H1 (cell line): ENCODE measurements at regions not wholly inside any gene's neighbourhood (a gene's known extent, or its start where the extent isn't known, plus 50 kb on each side); places are given as distances from the start of the nearest gene placed in this dataset.

ENCODE experiments used
- CTCF ChIA-PET: fragments of 300-600 bp; sonication (Branson Sonifier 250); formaldehyde crosslinking; loops from one replicate; lab custom pipeline; 2021; ENCODE audit not compliant: partially characterized antibody; lab: Charles Lee
- POLR2A ChIA-PET: fragments of 300-600 bp; sonication (Branson Sonifier 250); formaldehyde crosslinking; loops from one replicate; lab custom pipeline; 2021; ENCODE audit warnings: inconsistent platforms; ENCODE audit not compliant: partially characterized antibody; lab: Charles Lee
- DNase-seq, 2 experiments: peaks; one replicate each; pipeline versions ENCODE4 v3.0.0 to v3.0.0-alpha.2; 2010 to 2022; ENCODE audit warnings: low spot score in 2 of 2, low read depth in 1 of 2, mixed read lengths in 1 of 2
- FAIRE-seq: peaks from 2 replicates; lab custom pipeline; 2011; peaks lifted over from hg19 to GRCh38; lab: Jason Lieb, UNC
- H2AFZ ChIP-seq: 2 replicates; pipeline ENCODE4 v1.8.1; 2012; ENCODE audit warnings: low read length, inconsistent platforms
- H2AK5ac ChIP-seq: 2 replicates; pipeline ENCODE4 v1.6.1; 2013; ENCODE audit warnings: low read depth, low read length
- H2BK120ac ChIP-seq: replicated peaks from 2 replicates; pipeline ENCODE3; 2013; ENCODE audit warnings: low read depth, low read length, inconsistent platforms
- H2BK12ac ChIP-seq: 2 replicates; pipeline ENCODE4 v1.6.1; 2013; ENCODE audit warnings: low read depth, low read length
- H2BK15ac ChIP-seq: 2 replicates; pipeline ENCODE4 v1.6.1; 2013; ENCODE audit warnings: low read length
- H2BK20ac ChIP-seq: 2 replicates; pipeline ENCODE4 v1.6.1; 2013; ENCODE audit warnings: low read length
- H2BK5ac ChIP-seq: 2 replicates; pipeline ENCODE4 v1.6.1; 2013; ENCODE audit warnings: low read depth, low read length
- H3K14ac ChIP-seq: 2 replicates; pipeline ENCODE4 v1.6.1; 2013; ENCODE audit warnings: inconsistent platforms; ENCODE audit not compliant: insufficient read length
- H3K18ac ChIP-seq: 2 replicates; pipeline ENCODE4 v1.6.1; 2013; ENCODE audit warnings: low read length; ENCODE audit errors: extremely low read depth
- H3K23ac ChIP-seq: 2 replicates; pipeline ENCODE4 v1.6.1; 2013; ENCODE audit warnings: inconsistent platforms; ENCODE audit not compliant: insufficient read length
- H3K23me2 ChIP-seq: 2 replicates; pipeline ENCODE4 v1.6.1; 2013; ENCODE audit warnings: low read depth, low read length
- H3K27ac ChIP-seq: 2 replicates; pipeline ENCODE4 v1.6.1; 2011; ENCODE audit warnings: low read depth, low read length, inconsistent platforms
- H3K27me3 ChIP-seq, 4 experiments: replicated peaks in 1 of 4; 1 replicate in 1 of 4; 2 replicates in 3 of 4; pipeline versions ENCODE4 v1.6.1 to v1.8.1; 2011 to 2013; ENCODE audit warnings: low read length in 3 of 4, mild to moderate bottlenecking in 3 of 4, inconsistent platforms in 2 of 4, mixed read lengths in 2 of 4, moderate library complexity in 1 of 4; ENCODE audit not compliant: control insufficient read depth in 3 of 4, insufficient read depth in 3 of 4; ENCODE audit errors: extremely low read depth in 1 of 4
- H3K36me3 ChIP-seq, 4 experiments: 2 replicates each; pipeline versions ENCODE4 v1.6.1 to v1.8.1; 2011 to 2013; ENCODE audit warnings: mild to moderate bottlenecking in 4 of 4, low read length in 3 of 4, moderate library complexity in 2 of 4, control low read depth in 1 of 4, inconsistent platforms in 1 of 4; ENCODE audit not compliant: insufficient read depth in 4 of 4, control insufficient read depth in 2 of 4
- H3K4ac ChIP-seq: replicated peaks from 2 replicates; pipeline ENCODE3; 2013; ENCODE audit warnings: low read length, low read depth, mixed read lengths, inconsistent platforms; ENCODE audit not compliant: insufficient read length
- H3K4me1 ChIP-seq, 4 experiments: replicated peaks in 1 of 4; 1 replicate in 1 of 4; 2 replicates in 3 of 4; pipeline versions ENCODE4 v1.6.1 to v1.8.1; 2011 to 2013; ENCODE audit warnings: low read length in 3 of 4, inconsistent platforms in 2 of 4, mixed read lengths in 1 of 4; ENCODE audit not compliant: insufficient read depth in 4 of 4, control insufficient read depth in 3 of 4
- H3K4me2 ChIP-seq, 2 experiments: 2 replicates each; pipeline versions ENCODE4 v1.6.1 to v1.8.1; 2011 to 2013; ENCODE audit warnings: low read depth in 2 of 2, low read length in 2 of 2, control low read depth in 1 of 2, inconsistent platforms in 1 of 2, mild to moderate bottlenecking in 1 of 2; ENCODE audit not compliant: insufficient read depth in 1 of 2
- H3K4me3 ChIP-seq, 4 experiments: fragments of 200-600, 300-600 bp in 1 of 4; sonication (generic), shearing (Covaris generic), sonication (Bioruptor Twin) in 1 of 4; 2 replicates each; pipeline versions ENCODE4 v1.5.1 to v1.8.1; 2011 to 2016; ENCODE audit warnings: low read length in 4 of 4, low read depth in 3 of 4, control low read depth in 2 of 4, inconsistent platforms in 2 of 4, mild to moderate bottlenecking in 2 of 4, mixed read lengths in 1 of 4, moderate library complexity in 1 of 4; ENCODE audit not compliant: insufficient read depth in 2 of 4; ENCODE audit errors: extremely low read depth in 1 of 4
- H3K56ac ChIP-seq: replicated peaks from 2 replicates; pipeline ENCODE3; 2013; ENCODE audit warnings: low read depth, mild to moderate bottlenecking, mixed read lengths, low read length, inconsistent platforms; ENCODE audit not compliant: insufficient read length
- H3K79me1 ChIP-seq: 2 replicates; pipeline ENCODE4 v1.6.1; 2013; ENCODE audit warnings: low read depth, low read length, control low read depth
- H3K79me2 ChIP-seq, 2 experiments: 2 replicates each; pipeline versions ENCODE4 v1.6.1 to v1.8.1; 2012 to 2013; ENCODE audit warnings: low read length in 2 of 2, mild to moderate bottlenecking in 2 of 2, inconsistent platforms in 1 of 2; ENCODE audit not compliant: insufficient read depth in 2 of 2, control insufficient read depth in 1 of 2
- H3K9ac ChIP-seq, 4 experiments: replicated peaks in 1 of 4; 1 replicate in 1 of 4; 2 replicates in 3 of 4; pipeline versions ENCODE4 v1.6.1 to v1.8.1; 2011 to 2013; ENCODE audit warnings: low read depth in 3 of 4, low read length in 3 of 4, control low read depth in 2 of 4, mild to moderate bottlenecking in 2 of 4, moderate library complexity in 2 of 4, inconsistent platforms in 1 of 4; ENCODE audit errors: extremely low read depth in 1 of 4
- H3K9me3 ChIP-seq, 2 experiments: 2 replicates each; pipeline versions ENCODE4 v1.6.1 to v1.8.1; 2012 to 2013; ENCODE audit warnings: mild to moderate bottlenecking in 2 of 2, moderate library complexity in 2 of 2, control low read depth in 1 of 2, inconsistent platforms in 1 of 2, low read depth in 1 of 2, low read length in 1 of 2, mixed read lengths in 1 of 2; ENCODE audit not compliant: insufficient read depth in 2 of 2
- H4K20me1 ChIP-seq, 2 experiments: replicated peaks in 1 of 2; 2 replicates each; pipeline versions ENCODE3 to v1.8.1; 2011 to 2013; ENCODE audit warnings: inconsistent platforms in 2 of 2, low read length in 2 of 2, mild to moderate bottlenecking in 1 of 2; ENCODE audit not compliant: insufficient read depth in 2 of 2, control insufficient read depth in 1 of 2
- H4K5ac ChIP-seq: 2 replicates; pipeline ENCODE4 v1.6.1; 2013; ENCODE audit warnings: low read length, low read depth, mixed read lengths, inconsistent platforms; ENCODE audit not compliant: insufficient read length
- H4K8ac ChIP-seq: 2 replicates; pipeline ENCODE4 v1.8.0; 2013; ENCODE audit warnings: mild to moderate bottlenecking, moderate library complexity, low read length, inconsistent platforms; ENCODE audit not compliant: insufficient read depth; ENCODE audit errors: extremely low read depth
- H4K91ac ChIP-seq: replicated peaks from 2 replicates; pipeline ENCODE3; 2013; ENCODE audit warnings: low read length, mixed read lengths, inconsistent platforms; ENCODE audit not compliant: insufficient read length
- BCL11A ChIP-seq, 2 experiments: IDR thresholded peaks; one replicate each; pipeline ENCODE4 v1.6.1; 2011; ENCODE audit warnings: low read depth in 2 of 2, low read length in 2 of 2, mild to moderate bottlenecking in 2 of 2
- CEBPB ChIP-seq: IDR thresholded peaks from 2 replicates; pipeline ENCODE4 v1.6.1; 2012; ENCODE audit warnings: low read depth, low read length
- CTBP2 ChIP-seq: IDR thresholded peaks from 2 replicates; pipeline ENCODE4 v1.7.0; 2011; ENCODE audit warnings: borderline replicate concordance, mild to moderate bottlenecking, moderate library complexity, mixed read lengths, low read length; ENCODE audit not compliant: insufficient read depth, insufficient read length
- FOSL1 ChIP-seq: IDR thresholded peaks from 2 replicates; pipeline ENCODE4 v1.6.1; 2011; ENCODE audit warnings: mild to moderate bottlenecking, low read depth, low read length, moderate library complexity; ENCODE audit not compliant: insufficient read depth
- HDAC6 ChIP-seq: IDR thresholded peaks from one replicate; pipeline ENCODE4 v1.7.1; 2012; ENCODE audit warnings: low read depth, mild to moderate bottlenecking, inconsistent platforms, low read length, moderate library complexity
- JUND ChIP-seq: IDR thresholded peaks from 2 replicates; pipeline ENCODE4 v1.6.1; 2011; ENCODE audit warnings: mild to moderate bottlenecking, improper control_type of control experiment, low read length
- KDM4A ChIP-seq: IDR thresholded peaks from one replicate; pipeline ENCODE4 v1.7.1; 2012; ENCODE audit warnings: low read depth, mild to moderate bottlenecking, moderate library complexity, low read length, inconsistent platforms; ENCODE audit not compliant: severe bottlenecking
- NRF1 ChIP-seq: IDR thresholded peaks from 2 replicates; pipeline ENCODE4 v1.6.1; 2011; ENCODE audit warnings: mild to moderate bottlenecking, low read depth, low read length, improper control_type of control experiment
- PHF8 ChIP-seq: fragments of 200-600 bp; sonication (generic); conservative IDR thresholded peaks from 2 replicates; pipeline ENCODE4 v1.7.1; 2012; ENCODE audit warnings: low read depth, mild to moderate bottlenecking, inconsistent platforms, low read length, moderate library complexity
- RBBP5 ChIP-seq: IDR thresholded peaks from 2 replicates; pipeline ENCODE4 v1.7.1; 2012; ENCODE audit warnings: low read depth, mild to moderate bottlenecking, inconsistent platforms, low read length, moderate library complexity, borderline replicate concordance
- SIX5 ChIP-seq: IDR thresholded peaks from 2 replicates; pipeline ENCODE4 v1.6.1; 2011; ENCODE audit warnings: mild to moderate bottlenecking, low read depth, low read length
- SP2 ChIP-seq: IDR thresholded peaks from 2 replicates; pipeline ENCODE4 v1.6.1; 2012; ENCODE audit warnings: mild to moderate bottlenecking, low read length, inconsistent platforms
- SUZ12 ChIP-seq: fragments of 200-600 bp; sonication (generic); IDR thresholded peaks from 2 replicates; pipeline ENCODE4 v1.6.1; 2012; ENCODE audit warnings: mild to moderate bottlenecking, inconsistent platforms, low read length, moderate library complexity, mixed read lengths
- ZNF274 ChIP-seq: IDR thresholded peaks from 2 replicates; pipeline ENCODE4 v1.7.0; 2012; ENCODE audit warnings: low read length, borderline replicate concordance; ENCODE audit errors: extremely low read depth
- WGBS, 2 experiments: shearing (Covaris generic) in 1 of 2; methylation state at CpG; one replicate each; pipeline versions ENCODE4 v1.1.6 to v1.1.7; 2013 to 2015; ENCODE audit warnings: low lambda C conversion rate in 2 of 2, mixed read lengths in 2 of 2, inconsistent platforms in 1 of 2, low coverage in 1 of 2, missing lambda C conversion rate in 1 of 2; ENCODE audit not compliant: insufficient replicate concordance in 2 of 2, insufficient coverage in 1 of 2, insufficient read length in 1 of 2; ENCODE audit errors: extremely low coverage in 1 of 2, missing lambda C conversion rate in 1 of 2; 5-methylcytosine and 5-hydroxymethylcytosine counted together
- TF ChIP-seq, protein P1 (sequence below): IDR thresholded peaks from 2 replicates; pipeline ENCODE4 v1.6.1; 2012; ENCODE audit warnings: inconsistent platforms

DNA sequence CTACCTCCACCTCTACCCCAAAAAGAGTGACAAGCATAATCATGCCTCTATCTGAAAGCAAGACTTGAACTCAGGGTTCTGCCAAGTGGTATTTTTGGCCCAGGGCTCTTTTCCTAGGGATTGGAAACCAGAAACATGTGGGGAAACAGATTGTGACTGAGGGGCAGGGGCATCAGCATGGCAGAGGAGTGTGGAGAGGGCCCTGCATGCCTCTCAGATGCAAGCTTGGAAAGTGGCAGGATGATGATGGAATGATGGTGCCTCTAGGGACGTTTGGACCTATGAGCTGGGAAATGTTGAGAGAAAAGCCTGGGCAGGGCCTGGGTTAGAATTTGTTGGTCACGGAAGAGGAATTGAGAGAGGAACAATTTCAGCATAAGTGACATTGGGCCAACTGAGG lies 78.4 kb upstream of the LEP start:
- no peak for FAIRE-seq
- peaks cover 22 to 53% (median 40%) of the 10 kb centered on the region in 4 experiments for H3K27me3 ChIP-seq
- no peak for TF ChIP-seq BCL11A (IDR thresholded peaks at IDR 0.05; ENCODE audit: low read depth in 2 of 2, low read length in 2 of 2)
- no peak for TF ChIP-seq JUND
- no peak for TF ChIP-seq FOSL1
- no peak for TF ChIP-seq SP2
- TF ChIP-seq SUZ12 = no peak
- TF ChIP-seq SIX5 = no peak
- TF ChIP-seq CEBPB = no peak
- no peak for TF ChIP-seq ZNF274
- TF ChIP-seq PHF8 = no peak
- no peak for TF ChIP-seq NRF1
- TF ChIP-seq KDM4A = no peak
- no peak for TF ChIP-seq HDAC6
- TF ChIP-seq, protein P1, sequence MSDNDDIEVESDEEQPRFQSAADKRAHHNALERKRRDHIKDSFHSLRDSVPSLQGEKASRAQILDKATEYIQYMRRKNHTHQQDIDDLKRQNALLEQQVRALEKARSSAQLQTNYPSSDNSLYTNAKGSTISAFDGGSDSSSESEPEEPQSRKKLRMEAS = no peak
- TF ChIP-seq RBBP5 = no peak
- TF ChIP-seq CTBP2 = no peak

More for the DNA sequence above, 78.4 kb upstream of the LEP start:
- H3K23ac ChIP-seq = no peak overlapping the region
- no peak overlapping the region for H3K14ac ChIP-seq
- H3K18ac ChIP-seq = no peak overlapping the region
- H4K5ac ChIP-seq = no peak overlapping the region
- H3K4ac ChIP-seq = no peak overlapping the region
- H3K4me3 ChIP-seq = no peak overlapping the region
- no peak overlapping the region for H3K9ac ChIP-seq
- H3K9me3 ChIP-seq = no peaks in the 10 kb centered on the region
- no peak overlapping the region for H2BK12ac ChIP-seq
- H2AK5ac ChIP-seq = no peak overlapping the region
- H4K20me1 ChIP-seq = peaks cover 2 to 4% of the 10 kb centered on the region in 2 experiments
- no peak overlapping the region for H4K8ac ChIP-seq
- no peak overlapping the region for H2BK120ac ChIP-seq
- 88% methylated on average over 2 of the region's 2 CpGs; no CpG with 5 or more reads in 1 of the 2 experiments for whole genome bisulfite sequencing, 2 experiments
- no peak overlapping the region for H3K4me2 ChIP-seq
- POLR2A ChIA-PET = no interaction called here
- no peak overlapping the region for H2BK20ac ChIP-seq
- no peak for DNase-seq
- CTCF ChIA-PET = interaction anchor here (1.5 to 8.2 kb wide), 4 partner anchors 8 to 46 kb away, joined by 4 to 85 read pairs (median 20); no protein-coding TSS in a partner anchor
- no peak overlapping the region for H2BK15ac ChIP-seq
- H2BK5ac ChIP-seq = no peak overlapping the region
- H3K56ac ChIP-seq = no peak overlapping the region
- H3K79me2 ChIP-seq = no peaks in the 10 kb centered on the region
- H3K23me2 ChIP-seq = peaks cover 9% of the 10 kb centered on the region; the same call in 1 of the 2 replicates
- H3K27ac ChIP-seq = no peak overlapping the region
- no peak overlapping the region for H2AFZ ChIP-seq
- H3K36me3 ChIP-seq = no peaks in the 10 kb centered on the region
- H4K91ac ChIP-seq = no peak overlapping the region
- H3K79me1 ChIP-seq = no peaks in the 10 kb centered on the region
- H3K4me1 ChIP-seq = peaks cover 3 to 18% (median 12%) of the 10 kb centered on the region in 4 experiments
